KMS-11 (cell line): ENCODE measurements at regions not wholly inside any gene's neighbourhood (a gene's known extent, or its start where the extent isn't known, plus 50 kb on each side); places are given as distances from the start of the nearest gene placed in this dataset.

Experiments used
- H2AFZ ChIP-seq: fragments of 200-600 bp; sonication (generic); 2 replicates; pipeline ENCODE4 v1.6.1; 2016; ENCODE audit warnings: antibody characterized with exemption, mixed run types, low read depth
- H3K27ac ChIP-seq: fragments of 200-600 bp; sonication (generic); 2 replicates; pipeline ENCODE4 v1.6.1; 2016; ENCODE audit warnings: mild to moderate bottlenecking, mixed run types
- H3K27me3 ChIP-seq: fragments of 200-600 bp; sonication (generic); 2 replicates; pipeline ENCODE4 v1.6.1; 2017; ENCODE audit warnings: mild to moderate bottlenecking, low read depth, mixed run types, moderate library complexity; ENCODE audit not compliant: insufficient read depth
- H3K36me3 ChIP-seq: fragments of 200-600 bp; sonication (generic); 2 replicates; pipeline ENCODE4 v1.6.1; 2017; ENCODE audit warnings: mild to moderate bottlenecking, mixed run types; ENCODE audit not compliant: insufficient read depth
- H3K4me1 ChIP-seq: fragments of 200-600 bp; sonication (generic); 2 replicates; pipeline ENCODE4 v1.6.1; 2016; ENCODE audit warnings: mild to moderate bottlenecking, low read depth, mixed run types; ENCODE audit not compliant: poor library complexity, severe bottlenecking
- H3K4me2 ChIP-seq: fragments of 200-600 bp; sonication (generic); 2 replicates; pipeline ENCODE4 v1.7.0; 2016; ENCODE audit warnings: mild to moderate bottlenecking, mixed run types
- H3K4me3 ChIP-seq: fragments of 200-600 bp; sonication (generic); IDR thresholded peaks from 2 replicates; pipeline ENCODE4 v1.6.1; 2017; ENCODE audit warnings: low read depth, low read length, mixed read lengths; ENCODE audit not compliant: insufficient read depth
- H3K79me2 ChIP-seq: fragments of 200-600 bp; sonication (generic); 2 replicates; pipeline ENCODE4 v1.6.1; 2016; ENCODE audit warnings: low read depth, mixed run types; ENCODE audit not compliant: insufficient read depth
- H3K9ac ChIP-seq: fragments of 200-600 bp; sonication (generic); 2 replicates; pipeline ENCODE4 v1.6.1; 2016; ENCODE audit warnings: mild to moderate bottlenecking, mixed run types
- H4K20me1 ChIP-seq: fragments of 200-600 bp; sonication (generic); 2 replicates; pipeline ENCODE4 v1.6.1; 2016; ENCODE audit warnings: mild to moderate bottlenecking, mixed run types; ENCODE audit not compliant: insufficient read depth
- CTCF ChIP-seq: fragments of 200-600 bp; sonication (generic); conservative IDR thresholded peaks from 2 replicates; pipeline ENCODE4 v1.6.1; 2017; ENCODE audit warnings: low read depth, mild to moderate bottlenecking, antibody characterized with exemption, low read length, moderate library complexity, mixed read lengths

- Histone ChIP-seq H3K4me2 (no peak overlapping the region), H2AFZ (no peak overlapping the region), H3K9ac (no peak overlapping the region), H3K36me3 (no peaks in the 10 kb centered on the region), H3K4me1 (no peaks in the 10 kb centered on the region), H3K27me3 (no peaks in the 10 kb centered on the region), H3K79me2 (no peaks in the 10 kb centered on the region), H3K27ac (no peak overlapping the region), H3K4me3 (no peak overlapping the region), H4K20me1 (no peaks in the 10 kb centered on the region)
- no peak for TF ChIP-seq CTCF
Observed at GRCh38 chr3:193910310-193910709, 225.6 kb upstream of the HES1 start.

GRCh38 chr3:193910886-193911738, 224.8 kb upstream of the HES1 start:
- Histone ChIP-seq H3K27ac (no peak overlapping the region), H3K4me1 (no peaks in the 10 kb centered on the region), H3K4me3 (no peak overlapping the region), H3K36me3 (no peaks in the 10 kb centered on the region), H3K4me2 (no peak overlapping the region), H2AFZ (no peak overlapping the region), H3K27me3 (no peaks in the 10 kb centered on the region), H4K20me1 (no peaks in the 10 kb centered on the region), H3K9ac (no peak overlapping the region), H3K79me2 (no peaks in the 10 kb centered on the region)
- no peak for TF ChIP-seq CTCF

- Histone ChIP-seq H3K36me3 (no peaks in the 10 kb centered on the region), H4K20me1 (no peaks in the 10 kb centered on the region), H3K4me3 (no peak overlapping the region), H3K27me3 (no peaks in the 10 kb centered on the region), H3K79me2 (no peaks in the 10 kb centered on the region), H3K4me2 (no peak overlapping the region), H3K27ac (no peak overlapping the region), H3K9ac (no peak overlapping the region), H2AFZ (no peak overlapping the region), H3K4me1 (no peaks in the 10 kb centered on the region)
- no peak for TF ChIP-seq CTCF
Observed at GRCh38 chr3:193911784-193912340, 224.1 kb upstream of the HES1 start.

DNA sequence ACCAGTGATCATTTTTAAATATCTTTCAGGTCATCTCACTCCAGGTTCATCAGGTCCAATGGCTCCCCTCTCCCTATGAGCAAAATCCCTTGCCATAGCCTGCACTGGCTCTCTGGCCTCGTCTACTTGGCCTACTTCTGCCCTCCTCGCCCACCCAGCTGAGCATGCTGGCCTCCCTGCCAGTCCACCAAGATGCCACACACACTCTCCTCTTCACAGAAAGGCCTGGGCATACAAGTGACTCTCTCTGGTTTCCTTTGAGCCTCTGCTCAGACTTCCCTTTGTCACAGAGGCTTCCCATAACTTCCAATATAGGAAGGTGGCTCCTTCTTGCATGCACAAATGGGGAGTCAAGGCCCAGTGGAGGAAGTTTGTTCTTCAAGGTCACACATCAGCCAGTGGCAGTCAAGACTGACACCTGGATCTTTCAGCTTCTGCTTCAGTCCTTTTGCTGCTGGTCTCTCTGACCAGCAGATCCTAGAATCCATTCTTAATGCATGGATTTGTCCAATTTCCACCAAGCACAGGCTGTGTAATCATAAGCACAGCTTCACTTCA, 223.2 kb upstream of the HES1 start:
- Histone ChIP-seq H4K20me1 (no peaks in the 10 kb centered on the region), H3K9ac (no peak overlapping the region), H3K79me2 (no peaks in the 10 kb centered on the region), H2AFZ (no peak overlapping the region), H3K36me3 (no peaks in the 10 kb centered on the region), H3K4me3 (no peak overlapping the region), H3K4me2 (no peak overlapping the region), H3K27ac (no peak overlapping the region), H3K4me1 (no peaks in the 10 kb centered on the region), H3K27me3 (no peaks in the 10 kb centered on the region)
- no peak for TF ChIP-seq CTCF
